MM.1S (cell line): ENCODE measurements at regions not wholly inside any gene's neighbourhood (a gene's known extent, or its start where the extent isn't known, plus 50 kb on each side); places are given as distances from the start of the nearest gene placed in this dataset.

ENCODE experiments used
- DNase-seq: peaks from one replicate; pipeline ENCODE4 v3.0.0-alpha.2; 2015
- H2AFZ ChIP-seq: fragments of 300-600 bp; sonication (generic); 2 replicates; pipeline ENCODE4 v1.6.0; 2016; ENCODE audit warnings: antibody characterized with exemption, low read length
- H3F3A ChIP-seq: fragments of 300-600 bp; sonication (generic); 2 replicates; pipeline ENCODE4 v1.6.1; 2016; ENCODE audit warnings: mild to moderate bottlenecking, antibody characterized with exemption, low read length, moderate library complexity, mixed read lengths; ENCODE audit not compliant: insufficient read depth
- H3K27ac ChIP-seq: fragments of 300-600 bp; sonication (generic); 2 replicates; pipeline ENCODE4 v1.5.1; 2016; ENCODE audit warnings: mild to moderate bottlenecking, low read length
- H3K27me3 ChIP-seq: fragments of 300-600 bp; sonication (generic); replicated peaks from 2 replicates; pipeline ENCODE4 v1.6.0; 2016; ENCODE audit warnings: low read length; ENCODE audit not compliant: insufficient read depth
- H3K36me3 ChIP-seq: fragments of 300-600 bp; sonication (generic); replicated peaks from 2 replicates; pipeline ENCODE4 v1.6.1; 2016; ENCODE audit warnings: mild to moderate bottlenecking, low read length, mixed read lengths; ENCODE audit not compliant: insufficient read depth
- H3K4me1 ChIP-seq: fragments of 300-600 bp; sonication (generic); 2 replicates; pipeline ENCODE4 v1.6.1; 2016; ENCODE audit warnings: low read length, mixed read lengths
- H3K4me2 ChIP-seq: fragments of 300-600 bp; sonication (generic); 2 replicates; pipeline ENCODE4 v1.6.0; 2016; ENCODE audit warnings: low read depth, low read length
- H3K4me3 ChIP-seq: fragments of 300-600 bp; sonication (generic); 2 replicates; pipeline ENCODE4 v1.5.1; 2016; ENCODE audit warnings: low read length, mixed read lengths
- H3K79me2 ChIP-seq: fragments of 300-600 bp; sonication (generic); 2 replicates; pipeline ENCODE4 v1.6.1; 2016; ENCODE audit warnings: mixed run types, low read length, mixed read lengths
- H3K9ac ChIP-seq: fragments of 300-600 bp; sonication (generic); 2 replicates; pipeline ENCODE4 v1.6.1; 2016; ENCODE audit warnings: low read length, mixed read lengths
- H3K9me2 ChIP-seq: fragments of 300-600 bp; sonication (generic); replicated peaks from 2 replicates; pipeline ENCODE4 v1.6.1; 2016; ENCODE audit warnings: mild to moderate bottlenecking, low read length, mixed read lengths; ENCODE audit not compliant: insufficient read depth
- H3K9me3 ChIP-seq: fragments of 300-600 bp; sonication (generic); replicated peaks from 2 replicates; pipeline ENCODE4 v1.6.1; 2016; ENCODE audit warnings: mild to moderate bottlenecking, low read length, mixed read lengths; ENCODE audit not compliant: insufficient read depth
- H4K20me1 ChIP-seq: fragments of 300-600 bp; sonication (generic); 2 replicates; pipeline ENCODE4 v1.6.1; 2016; ENCODE audit warnings: mild to moderate bottlenecking, low read length, moderate library complexity, mixed read lengths; ENCODE audit not compliant: insufficient read depth
- EZH2 ChIP-seq: fragments of 300-600 bp; sonication (generic); optimal IDR thresholded peaks from 2 replicates; pipeline ENCODE3; 2017; ENCODE audit warnings: low read depth, mild to moderate bottlenecking, antibody characterized with exemption, low read length, mixed read lengths
- EZH2phosphoT487 ChIP-seq: fragments of 300-600 bp; sonication (generic); IDR thresholded peaks from 2 replicates; pipeline ENCODE4 v1.6.1; 2018; ENCODE audit warnings: antibody characterized with exemption, low read length
- TF ChIP-seq, protein P1 (sequence below): fragments of 300-600 bp; sonication (generic); IDR thresholded peaks from 2 replicates; pipeline ENCODE4 v1.5.1; 2016; ENCODE audit warnings: antibody characterized with exemption, low read length, mixed read lengths

DNA sequence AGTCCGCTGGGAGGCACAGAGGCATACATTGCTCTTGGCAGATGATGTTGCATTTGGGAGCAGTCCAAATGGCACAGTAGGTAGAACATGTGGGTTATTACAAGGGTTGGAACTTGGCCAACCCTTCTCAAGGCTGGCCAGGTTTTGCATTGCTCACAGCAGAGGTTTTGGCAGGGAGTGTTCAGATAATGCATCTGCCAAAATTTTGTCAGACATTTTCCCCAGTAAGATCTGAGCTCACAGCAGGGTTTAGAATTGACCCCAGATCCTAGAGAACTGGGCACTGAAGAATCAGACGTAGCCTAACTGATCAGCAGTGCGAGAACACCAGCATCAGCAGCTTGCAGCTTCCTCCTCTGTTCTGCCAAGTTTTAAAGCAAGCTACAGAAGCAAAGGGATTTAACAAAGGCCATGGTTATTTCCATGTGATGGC lies 468.8 kb upstream of the KIF2B start:
- Histone ChIP-seq H3K9ac (no peak overlapping the region), H3K4me1 (no peaks in the 10 kb centered on the region), H4K20me1 (no peaks in the 10 kb centered on the region), H3K36me3 (no peaks in the 10 kb centered on the region), H3K9me3 (no peaks in the 10 kb centered on the region), H3K27me3 (no peaks in the 10 kb centered on the region), H3F3A (no peaks in the 10 kb centered on the region), H2AFZ (no peak overlapping the region), H3K27ac (no peak overlapping the region), H3K9me2 (no peaks in the 10 kb centered on the region), H3K79me2 (no peaks in the 10 kb centered on the region), H3K4me2 (no peak overlapping the region), H3K4me3 (no peak overlapping the region)
- no peak for DNase-seq
- TF ChIP-seq, protein P1, sequence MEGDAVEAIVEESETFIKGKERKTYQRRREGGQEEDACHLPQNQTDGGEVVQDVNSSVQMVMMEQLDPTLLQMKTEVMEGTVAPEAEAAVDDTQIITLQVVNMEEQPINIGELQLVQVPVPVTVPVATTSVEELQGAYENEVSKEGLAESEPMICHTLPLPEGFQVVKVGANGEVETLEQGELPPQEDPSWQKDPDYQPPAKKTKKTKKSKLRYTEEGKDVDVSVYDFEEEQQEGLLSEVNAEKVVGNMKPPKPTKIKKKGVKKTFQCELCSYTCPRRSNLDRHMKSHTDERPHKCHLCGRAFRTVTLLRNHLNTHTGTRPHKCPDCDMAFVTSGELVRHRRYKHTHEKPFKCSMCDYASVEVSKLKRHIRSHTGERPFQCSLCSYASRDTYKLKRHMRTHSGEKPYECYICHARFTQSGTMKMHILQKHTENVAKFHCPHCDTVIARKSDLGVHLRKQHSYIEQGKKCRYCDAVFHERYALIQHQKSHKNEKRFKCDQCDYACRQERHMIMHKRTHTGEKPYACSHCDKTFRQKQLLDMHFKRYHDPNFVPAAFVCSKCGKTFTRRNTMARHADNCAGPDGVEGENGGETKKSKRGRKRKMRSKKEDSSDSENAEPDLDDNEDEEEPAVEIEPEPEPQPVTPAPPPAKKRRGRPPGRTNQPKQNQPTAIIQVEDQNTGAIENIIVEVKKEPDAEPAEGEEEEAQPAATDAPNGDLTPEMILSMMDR: no peak
- no peak for TF ChIP-seq EZH2
- no peak for TF ChIP-seq EZH2phosphoT487

DNA sequence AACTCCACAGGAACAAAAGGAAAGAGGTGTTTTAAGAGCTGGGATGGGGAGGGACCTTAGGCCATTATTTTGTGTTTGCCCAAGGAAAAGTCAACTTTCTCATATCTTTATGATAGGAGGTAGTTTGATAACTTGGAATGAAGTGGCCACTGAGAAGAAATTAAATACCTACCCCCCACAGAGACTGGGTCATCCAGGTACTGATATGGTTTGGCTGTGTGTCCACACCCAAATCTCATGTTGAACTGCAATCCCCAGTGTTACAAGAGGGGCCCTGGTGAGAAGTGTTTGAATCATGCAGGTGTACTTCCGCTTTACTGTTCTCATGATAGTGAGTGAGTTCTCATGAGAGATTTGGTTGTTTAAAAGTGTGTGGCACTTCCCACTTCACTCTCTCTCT lies 477.9 kb upstream of the KIF2B start:
- Histone ChIP-seq H4K20me1 (no peaks in the 10 kb centered on the region), H3K27me3 (no peaks in the 10 kb centered on the region), H3K27ac (no peak overlapping the region), H3K4me1 (no peaks in the 10 kb centered on the region), H3K9me3 (no peaks in the 10 kb centered on the region), H3K9ac (no peak overlapping the region), H3F3A (no peaks in the 10 kb centered on the region), H3K9me2 (no peaks in the 10 kb centered on the region), H3K79me2 (no peaks in the 10 kb centered on the region), H2AFZ (no peak overlapping the region), H3K4me2 (no peak overlapping the region), H3K36me3 (no peaks in the 10 kb centered on the region), H3K4me3 (no peak overlapping the region)
- TF ChIP-seq EZH2 (no peak), EZH2phosphoT487 (no peak)
- TF ChIP-seq, protein P1: no peak
- no peak for DNase-seq

- H3K27ac ChIP-seq: no peak overlapping the region
- H3K36me3 ChIP-seq: no peaks in the 10 kb centered on the region
- H3K4me1 ChIP-seq: no peaks in the 10 kb centered on the region
- H2AFZ ChIP-seq: no peak overlapping the region
- no peaks in the 10 kb centered on the region; the same call in 1 of the 2 replicates for H3K9me2 ChIP-seq
- H3K4me3 ChIP-seq: no peak overlapping the region
- H4K20me1 ChIP-seq: no peaks in the 10 kb centered on the region
- no peak for DNase-seq
- H3F3A ChIP-seq: no peaks in the 10 kb centered on the region
- H3K9me3 ChIP-seq: no peaks in the 10 kb centered on the region
- H3K79me2 ChIP-seq: no peaks in the 10 kb centered on the region
- no peak overlapping the region for H3K9ac ChIP-seq
- no peak overlapping the region for H3K4me2 ChIP-seq
- no peaks in the 10 kb centered on the region for H3K27me3 ChIP-seq
- TF ChIP-seq EZH2phosphoT487 (no peak), EZH2 (no peak)
- TF ChIP-seq, protein P1: no peak
Observed at GRCh38 chr17:53336281-53336680, 486.4 kb upstream of the KIF2B start.

GRCh38 chr17:53335443-53335842 lies 487.3 kb upstream of the KIF2B start:
- Histone ChIP-seq H3K36me3 (no peaks in the 10 kb centered on the region), H4K20me1 (no peaks in the 10 kb centered on the region), H3K27ac (no peak overlapping the region), H3F3A (no peaks in the 10 kb centered on the region), H3K4me2 (no peak overlapping the region), H3K9me3 (no peaks in the 10 kb centered on the region), H3K9me2 (no peaks in the 10 kb centered on the region; the same call in 1 of the 2 replicates), H2AFZ (no peak overlapping the region), H3K4me1 (no peaks in the 10 kb centered on the region), H3K9ac (no peak overlapping the region), H3K79me2 (no peaks in the 10 kb centered on the region), H3K4me3 (no peak overlapping the region), H3K27me3 (no peaks in the 10 kb centered on the region)
- no peak for DNase-seq
- no peak for TF ChIP-seq EZH2
- no peak for TF ChIP-seq EZH2phosphoT487
- TF ChIP-seq, protein P1: no peak
